GM12865 (cell line): ENCODE measurements at regions not wholly inside any gene's neighbourhood (a gene's known extent, or its start where the extent isn't known, plus 50 kb on each side); places are given as distances from the start of the nearest gene placed in this dataset.
A peak's percentile ranks its signal among the peaks of the same experiment; 100 is the strongest.
"Not testable (repeated sequence)": the region's sequence is repeated elsewhere in the genome, so short reads cannot be mapped to it uniquely, and the experiment has no call there.

Experiments used
- DNase-seq: peaks from one replicate; pipeline ENCODE4 v3.0.0; 2010; ENCODE audit warnings: low read depth
- H3K4me3 ChIP-seq: 2 replicates; pipeline ENCODE4 v1.5.1; 2011; ENCODE audit warnings: mild to moderate bottlenecking, low read depth, low read length, control low read depth
- CTCF ChIP-seq: IDR thresholded peaks from 2 replicates; pipeline ENCODE4 v1.5.1; 2011; ENCODE audit warnings: low read length, control low read depth, low read depth, inconsistent platforms; ENCODE audit not compliant: insufficient read depth; ENCODE audit errors: missing control alignments

GRCh38 chr11:86148345-86148747 is 79.5 kb upstream of the PICALM start:
- no peak overlapping the region for H3K4me3 ChIP-seq
- TF ChIP-seq CTCF, result no peak
- DNase-seq, result no peak

GRCh38 chr11:86147004-86147403 is 78.1 kb upstream of the PICALM start:
- DNase-seq, result no peak
- TF ChIP-seq CTCF, result no peak
- H3K4me3 ChIP-seq, result no peak overlapping the region

- no peak for DNase-seq
- H3K4me3 ChIP-seq, result no peak overlapping the region
- no peak for TF ChIP-seq CTCF
Observed at GRCh38 chr11:86145439-86146156, 76.7 kb upstream of the PICALM start.

GRCh38 chr11:86144846-86145245 is 76.0 kb upstream of the PICALM start:
- no peak overlapping the region for H3K4me3 ChIP-seq
- no peak for TF ChIP-seq CTCF
- no peak for DNase-seq

GRCh38 chr11:86144087-86144486 is 75.2 kb upstream of the PICALM start:
- not testable (repeated sequence) for DNase-seq, H3K4me3 ChIP-seq

GRCh38 chr11:86143087-86144030 is 74.5 kb upstream of the PICALM start:
- TF ChIP-seq CTCF, result no peak
- DNase-seq, result peak; percentile 63
- H3K4me3 ChIP-seq, result no peak overlapping the region

- H3K4me3 ChIP-seq, result no peak overlapping the region
- no peak for DNase-seq
- no peak for TF ChIP-seq CTCF
Observed at GRCh38 chr11:86142170-86142569, 73.3 kb upstream of the PICALM start.
